Lung (tissue), 11 donors: ENCODE measurements at regions not wholly inside any gene's neighbourhood (a gene's known extent, or its start where the extent isn't known, plus 50 kb on each side); places are given as distances from the start of the nearest gene placed in this dataset.

ENCODE experiments used
- ATAC-seq: fragments of 200-7000 bp; cut with Tn5 transposase; one replicate; pipeline ENCODE4 v1.9.1; 2020; ENCODE audit warnings: moderate number of reproducible peaks; ENCODE audit not compliant: insufficient read depth, low FRiP score
- DNase-seq, 3 donors: peaks; one replicate each; pipeline ENCODE4 v3.0.0-alpha.2; 2013 to 2017
- H3K27ac ChIP-seq, 2 donors: one replicate each; pipeline ENCODE4 v1.5.1; 2013; ENCODE audit warnings: mild to moderate bottlenecking in 2 of 2, moderate library complexity in 2 of 2, control low read depth in 1 of 2, inconsistent platforms in 1 of 2, low read depth in 1 of 2, low read length in 1 of 2
- H3K27me3 ChIP-seq, 3 donors: one replicate each; pipeline ENCODE4 v1.5.1; 2013; ENCODE audit warnings: low read length in 2 of 3; ENCODE audit not compliant: control insufficient read depth in 3 of 3, insufficient read depth in 3 of 3
- H3K36me3 ChIP-seq, 4 donors: one replicate each; pipeline ENCODE4 v1.5.1; 2013; ENCODE audit warnings: low read length in 4 of 4, mild to moderate bottlenecking in 1 of 4, moderate library complexity in 1 of 4; ENCODE audit not compliant: control insufficient read depth in 4 of 4, insufficient read depth in 4 of 4
- H3K4me1 ChIP-seq, 5 donors: one replicate each; pipeline ENCODE4 v1.5.1; 2013; ENCODE audit warnings: low read length in 5 of 5, mild to moderate bottlenecking in 2 of 5, moderate library complexity in 1 of 5; ENCODE audit not compliant: control insufficient read depth in 5 of 5, insufficient read depth in 5 of 5
- H3K4me3 ChIP-seq: one replicate; pipeline ENCODE4 v1.5.1; 2013; ENCODE audit warnings: mild to moderate bottlenecking, control low read depth, moderate library complexity
- H3K9ac ChIP-seq, 2 donors: one replicate each; pipeline ENCODE4 v1.5.1; 2013; ENCODE audit warnings: low read length in 2 of 2, control low read depth in 1 of 2; ENCODE audit not compliant: insufficient read depth in 1 of 2
- H3K9me3 ChIP-seq, 4 donors: one replicate each; pipeline ENCODE4 v1.5.1; 2013; ENCODE audit warnings: low read length in 3 of 4, mild to moderate bottlenecking in 1 of 4, moderate library complexity in 1 of 4; ENCODE audit not compliant: control insufficient read depth in 4 of 4, insufficient read depth in 3 of 4
- CTCF ChIP-seq: IDR thresholded peaks from 2 replicates; pipeline ENCODE4 v1.5.1; 2012; ENCODE audit warnings: mild to moderate bottlenecking; ENCODE audit errors: control extremely low read depth, extremely low read depth
- WGBS, 2 donors: extraction: QIAGEN DNeasy Blood & Tissue Kit; methylation state at CpG; one replicate each; pipeline ENCODE4 v1.1.7; 2013; 5-methylcytosine and 5-hydroxymethylcytosine counted together
- donor health status: control.
- donor health status: control.
- donor health status: Bipolar disorder and iron deficiency.
- donor health status: healthy.
- donor health status: DM: yes; HTN: yes; CAD: no.

GRCh38 chr10:2861632-2862210 is 205.6 kb upstream of the PFKP start:
- no peaks in the 10 kb centered on the region for H3K4me1 ChIP-seq
- no peak for DNase-seq
- no peaks in the 10 kb centered on the region for H3K36me3 ChIP-seq
- H3K9me3 ChIP-seq = peaks cover 0 to 8% (median 5%) of the 10 kb centered on the region in 4 donors
- no peak overlapping the region for H3K9ac ChIP-seq
- no peak for ATAC-seq
- no peak overlapping the region for H3K4me3 ChIP-seq
- no peak for TF ChIP-seq CTCF
- peaks cover 0 to 2% (median under 1%) of the 10 kb centered on the region in 3 donors for H3K27me3 ChIP-seq
- no peak overlapping the region for H3K27ac ChIP-seq
- WGBS, 2 donors = 47 to 57% methylated on average over 6 of the region's 6 CpGs

- Histone ChIP-seq H3K27me3 (peaks cover 0 to 18% (median 5%) of the 10 kb centered on the region in 3 donors), H3K4me3 (no peak overlapping the region), H3K9ac (no peak overlapping the region), H3K36me3 (no peaks in the 10 kb centered on the region), H3K9me3 (peaks cover 0 to 8% (median 5%) of the 10 kb centered on the region in 4 donors), H3K27ac (no peak overlapping the region), H3K4me1 (no peaks in the 10 kb centered on the region)
- DNase-seq (no peak), ATAC-seq (no peak)
- WGBS, 2 donors = 79 to 89% methylated on average over 2 of the region's 2 CpGs
- no peak for TF ChIP-seq CTCF
Measured at GRCh38 chr10:2858452-2858851, 208.9 kb upstream of the PFKP start.

- H3K4me1 ChIP-seq = no peaks in the 10 kb centered on the region
- peaks cover 0 to 18% (median 5%) of the 10 kb centered on the region in 3 donors for H3K27me3 ChIP-seq
- H3K9ac ChIP-seq = no peak overlapping the region
- peaks cover 0 to 8% (median 5%) of the 10 kb centered on the region in 4 donors for H3K9me3 ChIP-seq
- TF ChIP-seq CTCF = no peak
- ATAC-seq (no peak), DNase-seq (no peak)
- no peak overlapping the region for H3K4me3 ChIP-seq
- H3K36me3 ChIP-seq = no peaks in the 10 kb centered on the region
- WGBS, 2 donors = 59 to 71% methylated on average over 6 of the region's 6 CpGs
- H3K27ac ChIP-seq = no peak overlapping the region
Measured at GRCh38 chr10:2856598-2856997, 210.8 kb upstream of the PFKP start.
